Common myeloid progenitor, CD34-positive (primary cell): ENCODE measurements at regions not wholly inside any gene's neighbourhood (a gene's known extent, or its start where the extent isn't known, plus 50 kb on each side); places are given as distances from the start of the nearest gene placed in this dataset.

Source experiments
- CTCF ChIA-PET: fragments of 350-600 bp; sonication (Branson Sonifier 250); formaldehyde crosslinking; loops from one replicate; lab custom pipeline; 2021; ENCODE audit warnings: antibody characterized with exemption; lab: Charles Lee
- POLR2A ChIA-PET: fragments of 350-600 bp; sonication (Branson Sonifier 250); formaldehyde crosslinking; loops from one replicate; lab custom pipeline; 2021; ENCODE audit warnings: antibody characterized with exemption; lab: Charles Lee
- DNase-seq, 3 donors: peaks; one replicate each; pipeline versions ENCODE4 v3.0.0 to v3.0.0-alpha.2; 2013
- H3K27ac ChIP-seq, 2 experiments: 1 replicate in 1 of 2; 2 replicates in 1 of 2; pipeline ENCODE4 v1.7.0; 2013; ENCODE audit warnings: inconsistent platforms in 2 of 2, low read length in 2 of 2, mild to moderate bottlenecking in 2 of 2, low read depth in 1 of 2, moderate library complexity in 1 of 2; ENCODE audit not compliant: severe bottlenecking in 2 of 2, insufficient read depth in 1 of 2, poor library complexity in 1 of 2
- H3K27me3 ChIP-seq, 5 experiments: replicated peaks in 2 of 5; 1 replicate in 3 of 5; 2 replicates in 2 of 5; pipeline versions ENCODE4 v1.6.1 to v1.7.0; 2013; ENCODE audit warnings: low read length in 4 of 5, mild to moderate bottlenecking in 2 of 5, moderate library complexity in 2 of 5, inconsistent platforms in 1 of 5; ENCODE audit not compliant: insufficient read depth in 5 of 5, control insufficient read depth in 4 of 5
- H3K36me3 ChIP-seq, 4 experiments: 1 replicate in 2 of 4; 2 replicates in 2 of 4; pipeline versions ENCODE4 v1.6.1 to v1.7.0; 2013; ENCODE audit warnings: low read length in 3 of 4, control low read depth in 1 of 4, mild to moderate bottlenecking in 1 of 4; ENCODE audit not compliant: control insufficient read depth in 4 of 4, insufficient read depth in 4 of 4
- H3K4me1 ChIP-seq, 4 experiments: 1 replicate in 3 of 4; 2 replicates in 1 of 4; pipeline versions ENCODE4 v1.6.1 to v1.7.1; 2013; ENCODE audit warnings: low read length in 3 of 4, mild to moderate bottlenecking in 3 of 4, control low read depth in 1 of 4, inconsistent platforms in 1 of 4, moderate library complexity in 1 of 4; ENCODE audit not compliant: control insufficient read depth in 4 of 4, insufficient read depth in 4 of 4; ENCODE audit errors: control extremely low read depth in 1 of 4
- H3K4me3 ChIP-seq, 7 experiments: 1 replicate in 4 of 7; 2 replicates in 3 of 7; pipeline versions ENCODE4 v1.5.1 to v1.7.0; 2013; ENCODE audit warnings: mild to moderate bottlenecking in 7 of 7, low read length in 6 of 7, moderate library complexity in 6 of 7, inconsistent platforms in 2 of 7, low read depth in 2 of 7, control low read depth in 1 of 7; ENCODE audit not compliant: insufficient read depth in 4 of 7, control insufficient read depth in 1 of 7; ENCODE audit errors: extremely low read depth in 1 of 7
- H3K9me3 ChIP-seq, 5 experiments: 1 replicate in 4 of 5; 2 replicates in 1 of 5; pipeline versions ENCODE4 v1.6.1 to v1.7.1; 2013; ENCODE audit warnings: low read length in 4 of 5, mild to moderate bottlenecking in 2 of 5, inconsistent platforms in 1 of 5, low read depth in 1 of 5, moderate library complexity in 1 of 5; ENCODE audit not compliant: control insufficient read depth in 4 of 5, insufficient read depth in 2 of 5; ENCODE audit errors: control extremely low read depth in 1 of 5
- WGBS: methylation state at CpG from one replicate; pipeline ENCODE4 v1.1.5; 2013; ENCODE audit not compliant: insufficient coverage; 5-methylcytosine and 5-hydroxymethylcytosine counted together

GRCh38 chr14:32011225-32011624 lies 65.9 kb upstream of the ARHGAP5 start:
- no peaks in the 10 kb centered on the region for H3K27me3 ChIP-seq
- POLR2A ChIA-PET: no interaction called here
- H3K9me3 ChIP-seq: no peaks in the 10 kb centered on the region
- no peaks in the 10 kb centered on the region for H3K4me1 ChIP-seq
- CTCF ChIA-PET: interaction anchor here (0.7 kb wide), 1 partner anchor 85 kb away, joined by 3 read pairs; no protein-coding TSS in a partner anchor
- H3K36me3 ChIP-seq: no peaks in the 10 kb centered on the region
- WGBS: 93% methylated on average over 3 of the region's 3 CpGs
- H3K27ac ChIP-seq: no peak overlapping the region
- no peak for DNase-seq
- H3K4me3 ChIP-seq: no peak overlapping the region

GRCh38 chr14:32012062-32012461 lies 65.0 kb upstream of the ARHGAP5 start:
- H3K27me3 ChIP-seq: no peaks in the 10 kb centered on the region
- ChIA-PET CTCF (no interaction called here), POLR2A (no interaction called here)

GRCh38 chr14:32012571-32012970 lies 64.5 kb upstream of the ARHGAP5 start:
- peaks cover 0 to under 1% (median 0%) of the 10 kb centered on the region in 5 experiments for H3K27me3 ChIP-seq
- 88% methylated on average over 1 of the region's 1 CpG for WGBS
- ChIA-PET CTCF (no interaction called here), POLR2A (no interaction called here)
- no peaks in the 10 kb centered on the region for H3K4me1 ChIP-seq
- no peaks in the 10 kb centered on the region for H3K36me3 ChIP-seq
- H3K4me3 ChIP-seq: no peak overlapping the region
- H3K27ac ChIP-seq: no peak overlapping the region
- no peak for DNase-seq
- H3K9me3 ChIP-seq: no peaks in the 10 kb centered on the region

More at GRCh38 chr14:32012062-32012461, 65.0 kb upstream of the ARHGAP5 start:
- Histone ChIP-seq H3K27ac (no peak overlapping the region), H3K4me1 (no peaks in the 10 kb centered on the region), H3K36me3 (no peaks in the 10 kb centered on the region), H3K9me3 (no peaks in the 10 kb centered on the region), H3K4me3 (no peak overlapping the region)
- no peak for DNase-seq

- peaks cover 0 to 2% (median 0%) of the 10 kb centered on the region in 5 experiments for H3K27me3 ChIP-seq
- POLR2A ChIA-PET: no interaction called here
- no peaks in the 10 kb centered on the region for H3K36me3 ChIP-seq
- CTCF ChIA-PET: no interaction called here
- H3K4me1 ChIP-seq: no peaks in the 10 kb centered on the region
- no peak for DNase-seq
- 93% methylated on average over 6 of the region's 6 CpGs for WGBS
- no peak overlapping the region for H3K27ac ChIP-seq
- H3K9me3 ChIP-seq: no peaks in the 10 kb centered on the region
- H3K4me3 ChIP-seq: no peak overlapping the region
Measured at GRCh38 chr14:32013083-32013482, 64.0 kb upstream of the ARHGAP5 start.

- Histone ChIP-seq H3K27me3 (peaks cover 0 to 2% (median 0%) of the 10 kb centered on the region in 5 experiments), H3K36me3 (no peaks in the 10 kb centered on the region), H3K9me3 (no peaks in the 10 kb centered on the region), H3K27ac (no peak overlapping the region), H3K4me3 (no peak overlapping the region), H3K4me1 (no peaks in the 10 kb centered on the region)
- DNase-seq: no peak
- WGBS: 100% methylated on average over 1 of the region's 1 CpG
- CTCF ChIA-PET: no interaction called here
- POLR2A ChIA-PET: no interaction called here
Measured at GRCh38 chr14:32014057-32014456, 63.0 kb upstream of the ARHGAP5 start.

- H3K4me1 ChIP-seq: no peaks in the 10 kb centered on the region
- CTCF ChIA-PET: no interaction called here
- WGBS: 95% methylated on average over 4 of the region's 4 CpGs
Measured at GRCh38 chr14:32014498-32014897, 62.6 kb upstream of the ARHGAP5 start.

GRCh38 chr14:32015166-32015565 lies 61.9 kb upstream of the ARHGAP5 start:
- Histone ChIP-seq H3K4me1 (no peaks in the 10 kb centered on the region), H3K36me3 (no peaks in the 10 kb centered on the region)
- CTCF ChIA-PET: no interaction called here

More at GRCh38 chr14:32014498-32014897, 62.6 kb upstream of the ARHGAP5 start:
- H3K27ac ChIP-seq: no peak overlapping the region
- DNase-seq: no peak
- peaks cover 0 to 2% (median 0%) of the 10 kb centered on the region in 5 experiments for H3K27me3 ChIP-seq
- no peaks in the 10 kb centered on the region for H3K9me3 ChIP-seq
- no peaks in the 10 kb centered on the region for H3K36me3 ChIP-seq
- no peak overlapping the region for H3K4me3 ChIP-seq
- POLR2A ChIA-PET: no interaction called here

More at GRCh38 chr14:32015166-32015565, 61.9 kb upstream of the ARHGAP5 start:
- Histone ChIP-seq H3K27me3 (peaks cover 0 to 2% (median 0%) of the 10 kb centered on the region in 5 experiments), H3K4me3 (no peak overlapping the region), H3K9me3 (no peaks in the 10 kb centered on the region), H3K27ac (no peak overlapping the region)
- POLR2A ChIA-PET: no interaction called here
- DNase-seq: no peak
- 95% methylated on average over 3 of the region's 4 CpGs for WGBS
